Smooth muscle cell (in vitro differentiated cells): ENCODE measurements at regions not wholly inside any gene's neighbourhood (a gene's known extent, or its start where the extent isn't known, plus 50 kb on each side); places are given as distances from the start of the nearest gene placed in this dataset.

Experiments
- DNase-seq: peaks from one replicate; lab custom pipeline; 2025; ENCODE audit not compliant: unreplicated experiment; lab: John Stamatoyannopoulos, UW
- H2AFZ ChIP-seq: fragments of 200-600 bp; sonication (generic); 2 replicates; pipeline ENCODE4 v1.6.0; 2016; ENCODE audit warnings: antibody characterized with exemption, low read depth, mild to moderate bottlenecking
- H3F3A ChIP-seq: fragments of 200-600 bp; sonication (generic); 2 replicates; pipeline ENCODE4 v1.6.0; 2017; ENCODE audit warnings: antibody characterized with exemption, low read depth
- H3K27ac ChIP-seq: fragments of 200-600 bp; sonication (generic); 2 replicates; pipeline ENCODE4 v1.5.1; 2016; ENCODE audit warnings: low read depth, mild to moderate bottlenecking
- H3K27me3 ChIP-seq: fragments of 200-600 bp; sonication (generic); 2 replicates; pipeline ENCODE4 v1.6.1; 2016; ENCODE audit warnings: low read depth, mild to moderate bottlenecking
- H3K36me3 ChIP-seq: fragments of 200-600 bp; sonication (generic); 2 replicates; pipeline ENCODE4 v1.5.1; 2016; ENCODE audit warnings: low read depth
- H3K4me1 ChIP-seq: fragments of 200-600 bp; sonication (generic); 2 replicates; pipeline ENCODE4 v1.5.1; 2016; ENCODE audit warnings: low read depth
- H3K4me2 ChIP-seq: fragments of 200-600 bp; sonication (generic); 2 replicates; pipeline ENCODE4 v1.6.0; 2016; ENCODE audit warnings: mild to moderate bottlenecking
- H3K4me3 ChIP-seq: fragments of 200-600 bp; sonication (generic); 2 replicates; pipeline ENCODE4 v1.5.1; 2016; ENCODE audit warnings: mild to moderate bottlenecking
- H3K79me2 ChIP-seq: fragments of 200-600 bp; sonication (generic); 2 replicates; pipeline ENCODE4 v1.6.0; 2016; ENCODE audit warnings: low read depth, mild to moderate bottlenecking
- H3K9ac ChIP-seq: fragments of 200-600 bp; sonication (generic); 2 replicates; pipeline ENCODE4 v1.6.0; 2016; ENCODE audit warnings: low read depth
- H3K9me3 ChIP-seq: fragments of 200-600 bp; sonication (generic); replicated peaks from 2 replicates; pipeline ENCODE4 v1.5.1; 2016; ENCODE audit warnings: low read depth
- H4K20me1 ChIP-seq: fragments of 200-600 bp; sonication (generic); 2 replicates; pipeline ENCODE4 v1.6.0; 2016; ENCODE audit warnings: low read depth
- CTCF ChIP-seq: fragments of 200-600 bp; sonication (generic); IDR thresholded peaks from 2 replicates; pipeline ENCODE4 v1.5.1; 2017; ENCODE audit warnings: borderline replicate concordance, mild to moderate bottlenecking, antibody characterized with exemption; ENCODE audit not compliant: insufficient read depth, poor library complexity, severe bottlenecking
- WGBS: methylation state at CpG from one replicate; pipeline ENCODE4 v1.1.7; 2016; ENCODE audit warnings: low lambda C conversion rate; 5-methylcytosine and 5-hydroxymethylcytosine counted together

- DNase-seq, result no peak
- Histone ChIP-seq H3F3A (no peaks in the 10 kb centered on the region), H3K9ac (no peak overlapping the region), H3K27ac (no peak overlapping the region), H3K36me3 (no peaks in the 10 kb centered on the region), H3K79me2 (no peaks in the 10 kb centered on the region), H4K20me1 (no peaks in the 10 kb centered on the region), H3K4me1 (peaks cover 8% of the 10 kb centered on the region), H3K27me3 (no peaks in the 10 kb centered on the region), H3K9me3 (no peaks in the 10 kb centered on the region), H2AFZ (no peak overlapping the region), H3K4me3 (no peak overlapping the region), H3K4me2 (no peak overlapping the region)
- TF ChIP-seq CTCF, result no peak
- 66% methylated on average over 5 of the region's 5 CpGs for WGBS
These were observed 103.9 kb upstream of the TNS3 start for GRCh38 chr7:47685712-47686376.

DNA sequence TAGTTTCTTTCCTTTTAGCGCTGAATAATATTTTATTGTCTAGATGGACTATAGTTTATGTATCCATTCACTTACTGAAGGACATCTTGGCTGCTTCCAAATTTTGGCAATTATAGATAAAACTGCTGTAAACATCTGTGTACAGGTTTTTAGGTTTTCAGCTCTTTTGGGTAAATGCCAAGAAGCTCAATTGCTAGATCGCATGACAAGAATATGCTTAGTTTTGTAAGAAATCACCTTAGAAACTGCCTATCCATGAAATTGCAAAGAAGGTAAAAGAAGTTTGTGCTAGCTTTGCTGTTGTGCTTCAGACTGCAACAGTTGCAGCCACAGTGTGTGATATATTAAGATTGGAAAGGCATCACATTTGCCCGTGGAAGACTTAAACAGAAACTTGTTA is 103.2 kb upstream of the TNS3 start:
- no peaks in the 10 kb centered on the region for H3F3A ChIP-seq
- H3K9ac ChIP-seq, result no peak overlapping the region
- no peak overlapping the region for H2AFZ ChIP-seq
- no peaks in the 10 kb centered on the region for H4K20me1 ChIP-seq
- no peaks in the 10 kb centered on the region for H3K27me3 ChIP-seq
- H3K4me1 ChIP-seq, result peaks cover 9% of the 10 kb centered on the region
- DNase-seq, result no peak
- H3K36me3 ChIP-seq, result no peaks in the 10 kb centered on the region
- no peak overlapping the region for H3K27ac ChIP-seq
- WGBS, result 98% methylated on average over 3 of the region's 3 CpGs
- no peak for TF ChIP-seq CTCF
- no peaks in the 10 kb centered on the region for H3K9me3 ChIP-seq
- no peak overlapping the region for H3K4me3 ChIP-seq
- no peak overlapping the region for H3K4me2 ChIP-seq
- H3K79me2 ChIP-seq, result no peaks in the 10 kb centered on the region

DNA sequence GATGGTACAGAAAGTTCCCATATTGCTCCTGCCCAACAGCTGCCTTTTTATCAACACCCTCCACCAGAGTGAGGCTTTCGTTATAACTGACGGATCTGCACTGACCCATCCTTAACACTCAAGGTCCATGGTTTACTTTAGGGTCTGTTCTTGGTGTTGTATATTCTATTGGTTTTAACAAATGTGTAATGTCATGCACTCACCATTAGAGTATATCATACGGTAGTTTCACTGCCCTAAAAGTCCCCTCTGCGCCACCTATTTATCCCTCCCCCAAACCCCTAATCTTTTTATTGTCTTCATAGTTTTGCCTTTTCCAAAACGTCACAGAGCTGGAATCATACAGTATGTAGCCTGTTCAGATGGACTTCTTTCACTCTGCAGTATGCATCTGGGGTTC is 102.8 kb upstream of the TNS3 start:
- WGBS, result 89% methylated on average over 5 of the region's 5 CpGs
- DNase-seq, result no peak
- no peaks in the 10 kb centered on the region for H3F3A ChIP-seq
- H4K20me1 ChIP-seq, result no peaks in the 10 kb centered on the region
- no peaks in the 10 kb centered on the region for H3K36me3 ChIP-seq
- H3K4me1 ChIP-seq, result peaks cover 9% of the 10 kb centered on the region
- no peak overlapping the region for H3K4me3 ChIP-seq
- H3K4me2 ChIP-seq, result no peak overlapping the region
- H3K27me3 ChIP-seq, result no peaks in the 10 kb centered on the region
- H3K9ac ChIP-seq, result no peak overlapping the region
- no peak overlapping the region for H2AFZ ChIP-seq
- no peaks in the 10 kb centered on the region for H3K9me3 ChIP-seq
- no peak overlapping the region for H3K27ac ChIP-seq
- H3K79me2 ChIP-seq, result no peaks in the 10 kb centered on the region
- TF ChIP-seq CTCF, result no peak

- Histone ChIP-seq H3K36me3 (no peaks in the 10 kb centered on the region), H3K9me3 (no peaks in the 10 kb centered on the region), H3K79me2 (no peaks in the 10 kb centered on the region), H3K4me3 (no peak overlapping the region), H3K9ac (no peak overlapping the region), H3F3A (no peaks in the 10 kb centered on the region), H3K27me3 (no peaks in the 10 kb centered on the region), H4K20me1 (no peaks in the 10 kb centered on the region), H3K4me2 (no peak overlapping the region), H3K27ac (no peak overlapping the region), H2AFZ (no peak overlapping the region), H3K4me1 (peaks cover 5% of the 10 kb centered on the region)
- TF ChIP-seq CTCF, result no peak
- no peak for DNase-seq
- WGBS, result 94% methylated on average over 6 of the region's 6 CpGs
These were observed 101.6 kb upstream of the TNS3 start for GRCh38 chr7:47683485-47683898.
